ENCODE measurements at regions not wholly inside any gene's neighbourhood (a gene's known extent, or its start where the extent isn't known, plus 50 kb on each side); places are given as distances from the start of the nearest gene placed in this dataset.

- Histone ChIP-seq H4K5ac (ENCODE audit: low read length) (no peak overlapping the region), H2BK15ac (replicated peaks; ENCODE audit: low read depth) (no peak overlapping the region), H3K79me1 (ENCODE audit: low read length) (no peaks in the 10 kb centered on the region), H2BK5ac (ENCODE audit: low read length) (no peak overlapping the region), H3K27me3 (ENCODE audit: insufficient read depth, low read length, poor library complexity) (no peaks in the 10 kb centered on the region), H3K9ac (ENCODE audit: low read length) (no peak overlapping the region), H3K4ac (ENCODE audit: low read depth, low read length) (no peak overlapping the region), H3K79me2 (ENCODE audit: control insufficient read depth, insufficient read depth, low read length) (no peaks in the 10 kb centered on the region), H3K56ac (ENCODE audit: low read length) (no peak overlapping the region), H3K18ac (ENCODE audit: low read length) (no peak overlapping the region), H3K4me2 (ENCODE audit: low read length) (no peak overlapping the region), H3K27ac (ENCODE audit: low read depth, low read length) (no peak overlapping the region), H3K4me3 (ENCODE audit: low read length) (no peak overlapping the region), H3K4me1 (ENCODE audit: control insufficient read depth, low read depth, low read length) (no peaks in the 10 kb centered on the region), H2AK5ac (ENCODE audit: low read length) (no peak overlapping the region), H4K8ac (ENCODE audit: low read depth, low read length) (no peak overlapping the region), H3K36me3 (ENCODE audit: control insufficient read depth, insufficient read depth, low read length) (no peaks in the 10 kb centered on the region), H3K23ac (ENCODE audit: low read length) (no peak overlapping the region), H2BK120ac (ENCODE audit: low read depth, low read length) (no peak overlapping the region)
- WGBS (ENCODE audit: extremely low coverage, insufficient coverage, low lambda C conversion rate) = no CpG with 5 or more reads among the region's 6 CpGs
- no peak for DNase-seq
Observed at GRCh38 chr20:56841346-56841908, 212.3 kb downstream of the TFAP2C start.

GRCh38 chr20:56842056-56842455 lies 212.9 kb downstream of the TFAP2C start:
- no CpG with 5 or more reads among the region's 9 CpGs for WGBS (ENCODE audit: extremely low coverage, insufficient coverage, low lambda C conversion rate)
- H4K5ac ChIP-seq (ENCODE audit: low read length) = no peak overlapping the region
- no peaks in the 10 kb centered on the region for H3K4me1 ChIP-seq (ENCODE audit: control insufficient read depth, low read depth, low read length)
- H3K4me2 ChIP-seq (ENCODE audit: low read length) = no peak overlapping the region
- H3K23ac ChIP-seq (ENCODE audit: low read length) = no peak overlapping the region
- no peak overlapping the region for H3K4me3 ChIP-seq (ENCODE audit: low read length)
- no peak overlapping the region for H3K4ac ChIP-seq (ENCODE audit: low read depth, low read length)
- H3K56ac ChIP-seq (ENCODE audit: low read length) = no peak overlapping the region
- H2BK120ac ChIP-seq (ENCODE audit: low read depth, low read length) = no peak overlapping the region
- no peak overlapping the region for H2BK5ac ChIP-seq (ENCODE audit: low read length)
- no peak overlapping the region for H2BK15ac ChIP-seq (replicated peaks; ENCODE audit: low read depth)
- H3K36me3 ChIP-seq (ENCODE audit: control insufficient read depth, insufficient read depth, low read length) = no peaks in the 10 kb centered on the region
- no peak overlapping the region for H3K18ac ChIP-seq (ENCODE audit: low read length)
- no peak overlapping the region for H3K9ac ChIP-seq (ENCODE audit: low read length)
- DNase-seq = no peak
- H3K27me3 ChIP-seq (ENCODE audit: insufficient read depth, low read length, poor library complexity) = no peaks in the 10 kb centered on the region
- no peak overlapping the region for H3K27ac ChIP-seq (ENCODE audit: low read depth, low read length)
- no peak overlapping the region for H4K8ac ChIP-seq (ENCODE audit: low read depth, low read length)
- H2AK5ac ChIP-seq (ENCODE audit: low read length) = no peak overlapping the region
- H3K79me2 ChIP-seq (ENCODE audit: control insufficient read depth, insufficient read depth, low read length) = no peaks in the 10 kb centered on the region
- H3K79me1 ChIP-seq (ENCODE audit: low read length) = no peaks in the 10 kb centered on the region

GRCh38 chr20:56843386-56843785 lies 214.3 kb downstream of the TFAP2C start:
- Histone ChIP-seq H4K5ac (ENCODE audit: low read length) (no peak overlapping the region), H3K4me3 (ENCODE audit: low read length) (no peak overlapping the region), H3K36me3 (ENCODE audit: control insufficient read depth, insufficient read depth, low read length) (no peaks in the 10 kb centered on the region), H3K79me1 (ENCODE audit: low read length) (no peaks in the 10 kb centered on the region), H3K9ac (ENCODE audit: low read length) (no peak overlapping the region), H3K56ac (ENCODE audit: low read length) (peak overlapping the region; percentile 35), H3K4ac (ENCODE audit: low read depth, low read length) (no peak overlapping the region), H2BK120ac (ENCODE audit: low read depth, low read length) (no peak overlapping the region), H3K79me2 (ENCODE audit: control insufficient read depth, insufficient read depth, low read length) (no peaks in the 10 kb centered on the region), H3K4me2 (ENCODE audit: low read length) (no peak overlapping the region), H3K4me1 (ENCODE audit: control insufficient read depth, low read depth, low read length) (no peaks in the 10 kb centered on the region), H3K27ac (ENCODE audit: low read depth, low read length) (no peak overlapping the region), H2BK5ac (ENCODE audit: low read length) (no peak overlapping the region), H3K27me3 (ENCODE audit: insufficient read depth, low read length, poor library complexity) (no peaks in the 10 kb centered on the region), H4K8ac (ENCODE audit: low read depth, low read length) (no peak overlapping the region), H3K23ac (ENCODE audit: low read length) (no peak overlapping the region), H3K18ac (ENCODE audit: low read length) (no peak overlapping the region), H2BK15ac (replicated peaks; ENCODE audit: low read depth) (no peak overlapping the region), H2AK5ac (ENCODE audit: low read length) (no peak overlapping the region)
- no peak for DNase-seq
- no CpG with 5 or more reads among the region's 7 CpGs for WGBS (ENCODE audit: extremely low coverage, insufficient coverage, low lambda C conversion rate)

- Histone ChIP-seq H3K79me1 (ENCODE audit: low read length) (no peaks in the 10 kb centered on the region), H3K4me2 (ENCODE audit: low read length) (no peak overlapping the region), H3K4ac (ENCODE audit: low read depth, low read length) (no peak overlapping the region), H2BK120ac (ENCODE audit: low read depth, low read length) (no peak overlapping the region), H3K9ac (ENCODE audit: low read length) (no peak overlapping the region), H3K4me1 (ENCODE audit: control insufficient read depth, low read depth, low read length) (no peaks in the 10 kb centered on the region), H2BK15ac (replicated peaks; ENCODE audit: low read depth) (no peak overlapping the region), H3K36me3 (ENCODE audit: control insufficient read depth, insufficient read depth, low read length) (no peaks in the 10 kb centered on the region), H2BK5ac (ENCODE audit: low read length) (no peak overlapping the region), H3K18ac (ENCODE audit: low read length) (no peak overlapping the region), H3K23ac (ENCODE audit: low read length) (no peak overlapping the region), H3K4me3 (ENCODE audit: low read length) (no peak overlapping the region), H3K27me3 (ENCODE audit: insufficient read depth, low read length, poor library complexity) (no peaks in the 10 kb centered on the region), H4K5ac (ENCODE audit: low read length) (no peak overlapping the region), H3K27ac (ENCODE audit: low read depth, low read length) (no peak overlapping the region), H3K56ac (ENCODE audit: low read length) (no peak overlapping the region), H2AK5ac (ENCODE audit: low read length) (no peak overlapping the region), H3K79me2 (ENCODE audit: control insufficient read depth, insufficient read depth, low read length) (no peaks in the 10 kb centered on the region), H4K8ac (ENCODE audit: low read depth, low read length) (no peak overlapping the region)
- no CpG with 5 or more reads among the region's 4 CpGs for WGBS (ENCODE audit: extremely low coverage, insufficient coverage, low lambda C conversion rate)
- DNase-seq = peak; percentile 72
Observed at GRCh38 chr20:56843817-56844216, 214.7 kb downstream of the TFAP2C start.

- Histone ChIP-seq H2BK15ac (replicated peaks; ENCODE audit: low read depth) (no peak overlapping the region), H4K5ac (ENCODE audit: low read length) (no peak overlapping the region), H3K23ac (ENCODE audit: low read length) (no peak overlapping the region), H2BK120ac (ENCODE audit: low read depth, low read length) (no peak overlapping the region), H3K9ac (ENCODE audit: low read length) (no peak overlapping the region), H2AK5ac (ENCODE audit: low read length) (no peak overlapping the region), H3K27me3 (ENCODE audit: insufficient read depth, low read length, poor library complexity) (no peaks in the 10 kb centered on the region), H3K4me2 (ENCODE audit: low read length) (no peak overlapping the region), H3K56ac (ENCODE audit: low read length) (no peak overlapping the region), H3K4me1 (ENCODE audit: control insufficient read depth, low read depth, low read length) (no peaks in the 10 kb centered on the region), H3K27ac (ENCODE audit: low read depth, low read length) (no peak overlapping the region), H3K79me2 (ENCODE audit: control insufficient read depth, insufficient read depth, low read length) (no peaks in the 10 kb centered on the region), H3K4ac (ENCODE audit: low read depth, low read length) (no peak overlapping the region), H3K4me3 (ENCODE audit: low read length) (no peak overlapping the region), H3K18ac (ENCODE audit: low read length) (no peak overlapping the region), H2BK5ac (ENCODE audit: low read length) (no peak overlapping the region), H3K36me3 (ENCODE audit: control insufficient read depth, insufficient read depth, low read length) (no peaks in the 10 kb centered on the region), H3K79me1 (ENCODE audit: low read length) (no peaks in the 10 kb centered on the region), H4K8ac (ENCODE audit: low read depth, low read length) (no peak overlapping the region)
- DNase-seq = no peak
- WGBS (ENCODE audit: extremely low coverage, insufficient coverage, low lambda C conversion rate) = no CpG with 5 or more reads among the region's 4 CpGs
Observed at GRCh38 chr20:56845546-56846086, 216.5 kb downstream of the TFAP2C start.

GRCh38 chr20:56848561-56848960 lies 219.5 kb downstream of the TFAP2C start:
- Histone ChIP-seq H3K79me2 (ENCODE audit: control insufficient read depth, insufficient read depth, low read length) (no peaks in the 10 kb centered on the region), H4K5ac (ENCODE audit: low read length) (no peak overlapping the region), H3K36me3 (ENCODE audit: control insufficient read depth, insufficient read depth, low read length) (no peaks in the 10 kb centered on the region), H3K4ac (ENCODE audit: low read depth, low read length) (no peak overlapping the region), H2BK5ac (ENCODE audit: low read length) (no peak overlapping the region), H3K56ac (ENCODE audit: low read length) (no peak overlapping the region), H3K27ac (ENCODE audit: low read depth, low read length) (no peak overlapping the region), H3K4me1 (ENCODE audit: control insufficient read depth, low read depth, low read length) (no peaks in the 10 kb centered on the region), H4K8ac (ENCODE audit: low read depth, low read length) (no peak overlapping the region), H3K79me1 (ENCODE audit: low read length) (no peaks in the 10 kb centered on the region), H2BK15ac (replicated peaks; ENCODE audit: low read depth) (no peak overlapping the region), H3K18ac (ENCODE audit: low read length) (no peak overlapping the region), H3K9ac (ENCODE audit: low read length) (no peak overlapping the region), H3K27me3 (ENCODE audit: insufficient read depth, low read length, poor library complexity) (no peaks in the 10 kb centered on the region), H2AK5ac (ENCODE audit: low read length) (no peak overlapping the region), H3K4me3 (ENCODE audit: low read length) (no peak overlapping the region), H3K4me2 (ENCODE audit: low read length) (no peak overlapping the region), H2BK120ac (ENCODE audit: low read depth, low read length) (no peak overlapping the region), H3K23ac (ENCODE audit: low read length) (no peak overlapping the region)
- no peak for DNase-seq
- no CpG with 5 or more reads among the region's 12 CpGs for WGBS (ENCODE audit: extremely low coverage, insufficient coverage, low lambda C conversion rate)
